Pancreas (tissue), 10 donors: ENCODE measurements at regions not wholly inside any gene's neighbourhood (a gene's known extent, or its start where the extent isn't known, plus 50 kb on each side); places are given as distances from the start of the nearest gene placed in this dataset.

Experiments used
- ATAC-seq, 4 donors: fragments of 200-7000 bp; cut with Tn5 transposase; one replicate each; pipeline versions ENCODE4 v1.8.0 to v1.9.1; 2020; ENCODE audit warnings: mild to moderate bottlenecking in 4 of 4, moderate library complexity in 4 of 4
- DNase-seq, 6 donors: peaks; one replicate each; pipeline ENCODE4 v3.0.0-alpha.2; 2020
- FAIRE-seq: peaks from 2 replicates; lab custom pipeline; 2012; peaks lifted over from hg19 to GRCh38; lab: Jason Lieb, UNC
- H3K27ac ChIP-seq, 4 donors: fragments of 200-600 bp; sonication (generic); 1 replicate in 3 of 4; 2 replicates in 1 of 4; pipeline versions ENCODE4 v1.5.0 to v1.8.0; 2020
- H3K27me3 ChIP-seq, 4 donors: fragments of 200-600 bp; one replicate each; pipeline ENCODE4 v1.8.0; 2021
- H3K36me3 ChIP-seq, 3 donors: fragments of 200-600 bp; sonication (generic) in 1 of 3; one replicate each; pipeline versions ENCODE4 v1.5.0 to v1.8.0; 2020 to 2021
- H3K4me1 ChIP-seq, 3 donors: fragments of 200-600 bp; one replicate each; pipeline ENCODE4 v1.8.0; 2021
- H3K4me3 ChIP-seq, 4 donors: fragments of 200-600 bp; sonication (generic) in 2 of 4; one replicate each; pipeline versions ENCODE4 v1.5.0 to v1.8.0; 2020 to 2021
- H3K9me3 ChIP-seq, 4 donors: fragments of 200-600 bp; one replicate each; pipeline ENCODE4 v1.8.0; 2021
- CTCF ChIP-seq, 4 donors: fragments of 200-600 bp; sonication (generic) in 3 of 4; IDR thresholded peaks; one replicate each; pipeline versions ENCODE4 v1.5.0 to v1.8.0; 2021; ENCODE audit warnings: antibody characterized with exemption in 4 of 4
- WGBS, 2 donors: extraction: QIAGEN DNeasy Blood & Tissue Kit; methylation state at CpG; one replicate each; pipeline ENCODE4 v1.1.7; 2013; 5-methylcytosine and 5-hydroxymethylcytosine counted together
- intact Hi-C, 3 donors: fragments of 100-400 bp; cut with DNase I; formaldehyde crosslinking; loops; one replicate each; pipeline versions ENCODE4 v1.11.1 to v1.14.2; 2022
- donor health status: healthy with polysubstance abuse.
- donor health status: DM: no; HTN: no; CAD: no; lungs with moderate emphysema.
- donor health status: DM: no; HTN: no; CAD: no.
- donor health status: control.
- donor health status: control.
- donor health status: Bipolar disorder and iron deficiency.
- donor health status: DM: yes; HTN: yes; CAD: no.
- donor health status: DM: no; HTN: no; CAD: no.
- donor health status: DM: no; HTN: no; CAD: no.
- donor health status: DM: yes; HTN: yes; CAD: no.

GRCh38 chr4:180483036-180483435, 1760.2 kb upstream of the TENM3 start:
- no peak overlapping the region for H3K27ac ChIP-seq
- no peaks in the 10 kb centered on the region for H3K9me3 ChIP-seq
- intact Hi-C loops: no loop called here
- TF ChIP-seq CTCF (IDR thresholded peaks at IDR 0.05): no peak
- FAIRE-seq: no peak
- no peak for DNase-seq
- ATAC-seq: no peak
- H3K4me1 ChIP-seq: no peaks in the 10 kb centered on the region
- no peaks in the 10 kb centered on the region for H3K36me3 ChIP-seq
- no peak overlapping the region for H3K4me3 ChIP-seq
- WGBS, 2 donors: 15 to 29% methylated on average over 1 of the region's 1 CpG
- no peaks in the 10 kb centered on the region for H3K27me3 ChIP-seq

GRCh38 chr4:180485407-180485806, 1757.8 kb upstream of the TENM3 start:
- FAIRE-seq (no peak), ATAC-seq (no peak), DNase-seq (no peak)
- intact Hi-C loops: no loop called here
- H3K36me3 ChIP-seq: no peaks in the 10 kb centered on the region
- H3K27me3 ChIP-seq: no peaks in the 10 kb centered on the region
- no peak overlapping the region for H3K27ac ChIP-seq
- TF ChIP-seq CTCF (IDR thresholded peaks at IDR 0.05): no peak
- no peak overlapping the region for H3K4me3 ChIP-seq
- no peaks in the 10 kb centered on the region for H3K9me3 ChIP-seq
- H3K4me1 ChIP-seq: no peaks in the 10 kb centered on the region

- WGBS, 2 donors: 66 to 72% methylated on average over 4 of the region's 4 CpGs
- FAIRE-seq: no peak
Measured at GRCh38 chr4:180486342-180486741, 1756.9 kb upstream of the TENM3 start.

GRCh38 chr4:180489787-180490186, 1753.4 kb upstream of the TENM3 start:
- ATAC-seq: no peak
- FAIRE-seq: no peak
- Histone ChIP-seq H3K4me1 (no peaks in the 10 kb centered on the region), H3K36me3 (no peaks in the 10 kb centered on the region), H3K4me3 (no peak overlapping the region), H3K9me3 (no peaks in the 10 kb centered on the region), H3K27ac (no peak overlapping the region), H3K27me3 (no peaks in the 10 kb centered on the region)
- TF ChIP-seq CTCF (IDR thresholded peaks at IDR 0.05): no peak
- intact Hi-C loops: no loop called here
- DNase-seq: no peak

More at GRCh38 chr4:180486342-180486741, 1756.9 kb upstream of the TENM3 start:
- H3K27me3 ChIP-seq: no peaks in the 10 kb centered on the region
- H3K27ac ChIP-seq: no peak overlapping the region
- H3K4me1 ChIP-seq: no peaks in the 10 kb centered on the region
- TF ChIP-seq CTCF (IDR thresholded peaks at IDR 0.05): no peak
- intact Hi-C loops: no loop called here
- ATAC-seq (no peak), DNase-seq (no peak)
- no peaks in the 10 kb centered on the region for H3K36me3 ChIP-seq
- H3K9me3 ChIP-seq: no peaks in the 10 kb centered on the region
- no peak overlapping the region for H3K4me3 ChIP-seq

GRCh38 chr4:180491210-180491609, 1752.0 kb upstream of the TENM3 start:
- FAIRE-seq (no peak), DNase-seq (no peak), ATAC-seq (no peak)
- H3K27me3 ChIP-seq: no peaks in the 10 kb centered on the region
- no peaks in the 10 kb centered on the region for H3K36me3 ChIP-seq
- intact Hi-C loops: no loop called here
- H3K27ac ChIP-seq: no peak overlapping the region
- H3K4me3 ChIP-seq: no peak overlapping the region
- no peaks in the 10 kb centered on the region for H3K4me1 ChIP-seq
- TF ChIP-seq CTCF (IDR thresholded peaks at IDR 0.05): no peak
- 51% methylated on average over 2 of the region's 2 CpGs for WGBS, 2 donors
- H3K9me3 ChIP-seq: no peaks in the 10 kb centered on the region
